HEK293 (cell line): ENCODE measurements at regions not wholly inside any gene's neighbourhood (a gene's known extent, or its start where the extent isn't known, plus 50 kb on each side); places are given as distances from the start of the nearest gene placed in this dataset.

Experiments used
- CTCF ChIA-PET: fragments of 350-600 bp; formaldehyde crosslinking; extraction: SDS; loops from one replicate; lab custom pipeline; 2021; ENCODE audit warnings: antibody characterized with exemption; lab: Yijun Ruan, JAX
- POLR2A ChIA-PET: fragments of 300-600 bp; formaldehyde crosslinking; extraction: SDS; loops from one replicate; lab custom pipeline; 2020; ENCODE audit warnings: antibody characterized with exemption, inconsistent platforms; lab: Yijun Ruan, JAX
- H3K27ac ChIP-seq: fragments of 200-500 bp; sonication (Bioruptor generic); 2 replicates; pipeline ENCODE4 v1.5.1; 2014; ENCODE audit warnings: low read depth, low read length, control low read depth, inconsistent platforms; ENCODE audit errors: extremely low read depth
- H3K36me3 ChIP-seq, 2 experiments: fragments of 200-500 bp in 1 of 2; sonication (Bioruptor generic) in 1 of 2; 1 replicate in 1 of 2; 2 replicates in 1 of 2; pipeline ENCODE4 v1.5.1; 2014 to 2017; ENCODE audit warnings: inconsistent platforms in 2 of 2, low read length in 2 of 2; ENCODE audit not compliant: control insufficient read depth in 2 of 2, insufficient read depth in 1 of 2
- H3K4me1 ChIP-seq: fragments of 200-500 bp; sonication (Bioruptor generic); 2 replicates; pipeline ENCODE4 v1.5.1; 2014; ENCODE audit warnings: mild to moderate bottlenecking, low read length, inconsistent platforms; ENCODE audit not compliant: control insufficient read depth, insufficient read depth
- H3K4me3 ChIP-seq: 2 replicates; pipeline ENCODE4 v1.5.1; 2011; ENCODE audit warnings: low read depth, mild to moderate bottlenecking, control low read depth, low read length, moderate library complexity
- H3K9me3 ChIP-seq: fragments of 200-500 bp; sonication (Bioruptor generic); 2 replicates; pipeline ENCODE4 v1.5.1; 2014; ENCODE audit warnings: low read depth, low read length, inconsistent platforms; ENCODE audit not compliant: control insufficient read depth, insufficient read depth
- OVOL3 ChIP-seq: fragments of 450-650 bp; formaldehyde crosslinking; IDR thresholded peaks from 2 replicates; pipeline ENCODE4 v1.5.1; 2016; ENCODE audit warnings: missing biosample characterization, missing genetic modification characterization
- SCRT1 ChIP-seq: fragments of 450-650 bp; formaldehyde crosslinking; IDR thresholded peaks from 2 replicates; pipeline ENCODE4 v1.5.1; 2016; ENCODE audit warnings: missing biosample characterization, missing genetic modification characterization, borderline replicate concordance
- TCF7L2 ChIP-seq: IDR thresholded peaks from 2 replicates; pipeline ENCODE4 v1.6.1; 2011; ENCODE audit warnings: low read depth, mild to moderate bottlenecking, inconsistent platforms, low read length, moderate library complexity, borderline replicate concordance
- ZIC2 ChIP-seq: fragments of 450-650 bp; formaldehyde crosslinking; IDR thresholded peaks from 2 replicates; pipeline ENCODE4 v1.5.1; 2016; ENCODE audit warnings: missing biosample characterization, missing genetic modification characterization
- ZNF114 ChIP-seq: fragments of 450-650 bp; formaldehyde crosslinking; IDR thresholded peaks from 2 replicates; pipeline ENCODE4 v1.5.0; 2017; ENCODE audit warnings: missing biosample characterization, missing genetic modification characterization
- ZNF140 ChIP-seq: fragments of 450-650 bp; formaldehyde crosslinking; IDR thresholded peaks from 2 replicates; pipeline ENCODE4 v1.5.1; 2016; ENCODE audit warnings: missing biosample characterization, missing genetic modification characterization
- ZNF202 ChIP-seq: fragments of 450-650 bp; formaldehyde crosslinking; IDR thresholded peaks from 2 replicates; pipeline ENCODE4 v1.5.1; 2016; ENCODE audit warnings: missing biosample characterization, missing genetic modification characterization, borderline replicate concordance
- ZNF211 ChIP-seq: fragments of 450-650 bp; formaldehyde crosslinking; IDR thresholded peaks from 2 replicates; pipeline ENCODE4 v1.5.1; 2016; ENCODE audit warnings: low read depth, missing biosample characterization, missing genetic modification characterization
- ZNF530 ChIP-seq: fragments of 450-650 bp; formaldehyde crosslinking; IDR thresholded peaks from 2 replicates; pipeline ENCODE4 v1.5.1; 2016; ENCODE audit warnings: low read depth, missing biosample characterization, missing genetic modification characterization
- ZNF561 ChIP-seq: fragments of 450-650 bp; IDR thresholded peaks from 2 replicates; pipeline ENCODE4 v1.5.1; 2018; ENCODE audit warnings: missing biosample characterization, missing genetic modification characterization, borderline replicate concordance
- ZNF654 ChIP-seq: fragments of 450-650 bp; formaldehyde crosslinking; IDR thresholded peaks from 2 replicates; pipeline ENCODE4 v1.5.1; 2016; ENCODE audit warnings: low read depth, missing biosample characterization, missing genetic modification characterization
- ZNF776 ChIP-seq: fragments of 450-650 bp; formaldehyde crosslinking; IDR thresholded peaks from 2 replicates; pipeline ENCODE4 v1.5.0; 2017; ENCODE audit warnings: missing biosample characterization, missing genetic modification characterization, borderline replicate concordance
- ZSCAN23 ChIP-seq: fragments of 450-650 bp; formaldehyde crosslinking; IDR thresholded peaks from 2 replicates; pipeline ENCODE4 v1.5.1; 2016; ENCODE audit warnings: missing biosample characterization, missing genetic modification characterization
- TF ChIP-seq, protein P1 (sequence below): fragments of 450-650 bp; formaldehyde crosslinking; IDR thresholded peaks from 2 replicates; pipeline ENCODE4; 2016; ENCODE audit warnings: missing biosample characterization, missing genetic modification characterization
- TF ChIP-seq, protein P2 (sequence below): fragments of 450-650 bp; formaldehyde crosslinking; IDR thresholded peaks from 2 replicates; pipeline ENCODE4 v1.5.1; 2016; ENCODE audit warnings: missing biosample characterization, missing genetic modification characterization
- TF ChIP-seq, protein P3 (sequence below): fragments of 450-650 bp; formaldehyde crosslinking; IDR thresholded peaks from 2 replicates; pipeline ENCODE4 v1.5.1; 2017; ENCODE audit warnings: missing biosample characterization, missing genetic modification characterization
- TF ChIP-seq, protein P4 (sequence below): fragments of 450-650 bp; formaldehyde crosslinking; IDR thresholded peaks from 2 replicates; pipeline ENCODE4 v1.5.1; 2016; ENCODE audit warnings: missing biosample characterization, missing genetic modification characterization
- TF ChIP-seq, protein P5 (sequence below): IDR thresholded peaks from 2 replicates; pipeline ENCODE4 v1.6.1; 2011; ENCODE audit warnings: mild to moderate bottlenecking, low read depth, low read length, borderline replicate concordance
- TF ChIP-seq, protein P6 (sequence below): fragments of 450-650 bp; formaldehyde crosslinking; IDR thresholded peaks from 2 replicates; pipeline ENCODE4 v1.5.1; 2017; ENCODE audit warnings: missing biosample characterization, mild to moderate bottlenecking, missing genetic modification characterization, moderate library complexity

DNA sequence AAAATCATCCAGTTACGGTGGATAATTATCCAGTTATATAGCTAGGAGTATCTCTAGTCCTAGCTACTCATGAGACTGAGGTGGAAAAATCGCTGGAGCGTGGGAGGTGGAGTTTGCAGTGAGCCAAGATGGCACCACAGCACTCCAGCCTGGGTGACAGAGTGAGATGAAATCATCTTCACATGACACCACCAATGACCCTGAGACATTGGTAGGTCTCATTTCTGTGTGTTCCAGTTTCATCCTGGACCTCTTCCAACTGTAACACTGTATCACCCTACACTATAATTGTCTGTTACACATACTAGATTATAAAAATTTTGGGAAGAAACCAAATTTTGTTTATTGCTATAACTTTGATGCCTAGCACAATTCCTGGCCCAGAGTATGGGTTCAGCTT lies 446.8 kb downstream of the TMEM135 start:
- CTCF ChIA-PET = no interaction called here
- Histone ChIP-seq H3K9me3 (no peaks in the 10 kb centered on the region), H3K36me3 (no peaks in the 10 kb centered on the region), H3K27ac (no peak overlapping the region), H3K4me3 (no peak overlapping the region)
- TF ChIP-seq TCF7L2 (no peak), ZNF776 (tag by site-specific recombination) (no peak), OVOL3 (tag by site-specific recombination) (no peak), ZNF654 (tag by site-specific recombination) (no peak), ZNF140 (tag by site-specific recombination) (no peak), ZNF202 (tag by site-specific recombination) (no peak), ZIC2 (tag by site-specific recombination) (no peak), ZNF530 (tag by site-specific recombination) (no peak), ZNF561 (no peak), ZSCAN23 (tag by site-specific recombination) (no peak), ZNF114 (tag by site-specific recombination) (no peak), ZNF211 (tag by site-specific recombination) (no peak), SCRT1 (tag by site-specific recombination) (no peak)
- TF ChIP-seq, protein P1, sequence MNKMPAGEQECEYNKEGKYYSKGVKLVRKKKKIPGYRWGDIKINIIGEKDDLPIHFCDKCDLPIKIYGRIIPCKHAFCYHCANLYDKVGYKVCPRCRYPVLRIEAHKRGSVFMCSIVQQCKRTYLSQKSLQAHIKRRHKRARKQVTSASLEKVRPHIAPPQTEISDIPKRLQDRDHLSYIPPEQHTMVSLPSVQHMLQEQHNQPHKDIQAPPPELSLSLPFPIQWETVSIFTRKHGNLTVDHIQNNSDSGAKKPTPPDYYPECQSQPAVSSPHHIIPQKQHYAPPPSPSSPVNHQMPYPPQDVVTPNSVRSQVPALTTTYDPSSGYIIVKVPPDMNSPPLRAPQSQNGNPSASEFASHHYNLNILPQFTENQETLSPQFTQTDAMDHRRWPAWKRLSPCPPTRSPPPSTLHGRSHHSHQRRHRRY = no peak
- TF ChIP-seq, protein P2, sequence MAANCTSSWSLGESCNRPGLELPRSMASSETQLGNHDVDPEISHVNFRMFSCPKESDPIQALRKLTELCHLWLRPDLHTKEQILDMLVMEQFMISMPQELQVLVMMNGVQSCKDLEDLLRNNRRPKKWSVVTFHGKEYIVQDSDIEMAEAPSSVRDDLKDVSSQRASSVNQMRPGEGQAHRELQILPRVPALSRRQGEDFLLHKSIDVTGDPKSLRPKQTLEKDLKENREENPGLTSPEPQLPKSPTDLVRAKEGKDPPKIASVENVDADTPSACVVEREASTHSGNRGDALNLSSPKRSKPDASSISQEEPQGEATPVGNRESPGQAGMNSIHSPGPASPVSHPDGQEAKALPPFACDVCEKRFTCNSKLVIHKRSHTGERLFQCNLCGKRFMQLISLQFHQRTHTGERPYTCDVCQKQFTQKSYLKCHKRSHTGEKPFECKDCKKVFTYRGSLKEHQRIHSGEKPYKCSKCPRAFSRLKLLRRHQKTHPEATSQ (tag by site-specific recombination) = no peak
- TF ChIP-seq, protein P3, sequence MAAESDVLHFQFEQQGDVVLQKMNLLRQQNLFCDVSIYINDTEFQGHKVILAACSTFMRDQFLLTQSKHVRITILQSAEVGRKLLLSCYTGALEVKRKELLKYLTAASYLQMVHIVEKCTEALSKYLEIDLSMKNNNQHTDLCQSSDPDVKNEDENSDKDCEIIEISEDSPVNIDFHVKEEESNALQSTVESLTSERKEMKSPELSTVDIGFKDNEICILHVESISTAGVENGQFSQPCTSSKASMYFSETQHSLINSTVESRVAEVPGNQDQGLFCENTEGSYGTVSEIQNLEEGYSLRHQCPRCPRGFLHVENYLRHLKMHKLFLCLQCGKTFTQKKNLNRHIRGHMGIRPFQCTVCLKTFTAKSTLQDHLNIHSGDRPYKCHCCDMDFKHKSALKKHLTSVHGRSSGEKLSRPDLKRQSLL (tag by site-specific recombination) = no peak
- TF ChIP-seq, protein P4, sequence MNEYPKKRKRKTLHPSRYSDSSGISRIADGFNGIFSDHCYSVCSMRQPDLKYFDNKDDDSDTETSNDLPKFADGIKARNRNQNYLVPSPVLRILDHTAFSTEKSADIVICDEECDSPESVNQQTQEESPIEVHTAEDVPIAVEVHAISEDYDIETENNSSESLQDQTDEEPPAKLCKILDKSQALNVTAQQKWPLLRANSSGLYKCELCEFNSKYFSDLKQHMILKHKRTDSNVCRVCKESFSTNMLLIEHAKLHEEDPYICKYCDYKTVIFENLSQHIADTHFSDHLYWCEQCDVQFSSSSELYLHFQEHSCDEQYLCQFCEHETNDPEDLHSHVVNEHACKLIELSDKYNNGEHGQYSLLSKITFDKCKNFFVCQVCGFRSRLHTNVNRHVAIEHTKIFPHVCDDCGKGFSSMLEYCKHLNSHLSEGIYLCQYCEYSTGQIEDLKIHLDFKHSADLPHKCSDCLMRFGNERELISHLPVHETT (tag by site-specific recombination) = no peak
- TF ChIP-seq, protein P5, sequence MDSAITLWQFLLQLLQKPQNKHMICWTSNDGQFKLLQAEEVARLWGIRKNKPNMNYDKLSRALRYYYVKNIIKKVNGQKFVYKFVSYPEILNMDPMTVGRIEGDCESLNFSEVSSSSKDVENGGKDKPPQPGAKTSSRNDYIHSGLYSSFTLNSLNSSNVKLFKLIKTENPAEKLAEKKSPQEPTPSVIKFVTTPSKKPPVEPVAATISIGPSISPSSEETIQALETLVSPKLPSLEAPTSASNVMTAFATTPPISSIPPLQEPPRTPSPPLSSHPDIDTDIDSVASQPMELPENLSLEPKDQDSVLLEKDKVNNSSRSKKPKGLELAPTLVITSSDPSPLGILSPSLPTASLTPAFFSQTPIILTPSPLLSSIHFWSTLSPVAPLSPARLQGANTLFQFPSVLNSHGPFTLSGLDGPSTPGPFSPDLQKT = no peak
- TF ChIP-seq, protein P6, sequence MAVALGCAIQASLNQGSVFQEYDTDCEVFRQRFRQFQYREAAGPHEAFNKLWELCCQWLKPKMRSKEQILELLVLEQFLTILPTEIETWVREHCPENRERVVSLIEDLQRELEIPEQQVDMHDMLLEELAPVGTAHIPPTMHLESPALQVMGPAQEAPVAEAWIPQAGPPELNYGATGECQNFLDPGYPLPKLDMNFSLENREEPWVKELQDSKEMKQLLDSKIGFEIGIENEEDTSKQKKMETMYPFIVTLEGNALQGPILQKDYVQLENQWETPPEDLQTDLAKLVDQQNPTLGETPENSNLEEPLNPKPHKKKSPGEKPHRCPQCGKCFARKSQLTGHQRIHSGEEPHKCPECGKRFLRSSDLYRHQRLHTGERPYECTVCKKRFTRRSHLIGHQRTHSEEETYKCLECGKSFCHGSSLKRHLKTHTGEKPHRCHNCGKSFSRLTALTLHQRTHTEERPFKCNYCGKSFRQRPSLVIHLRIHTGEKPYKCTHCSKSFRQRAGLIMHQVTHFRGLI (tag by site-specific recombination) = no peak
- TF ChIP-seq, all 188 proteins: peak for 0
- no peaks in the 10 kb centered on the region for H3K4me1 ChIP-seq
- POLR2A ChIA-PET = no interaction called here
